GM18519 (cell line): ENCODE measurements at regions not wholly inside any gene's neighbourhood (a gene's known extent, or its start where the extent isn't known, plus 50 kb on each side); places are given as distances from the start of the nearest gene placed in this dataset.
"Not testable (repeated sequence)": the region's sequence is repeated elsewhere in the genome, so short reads cannot be mapped to it uniquely, and the experiment has no call there.

Experiments
- ATAC-seq: cut with Tn5 transposase; IDR thresholded peaks from one replicate; pipeline ENCODE4 v1.9.1; 2021; ENCODE audit warnings: mild to moderate bottlenecking, moderate library complexity; ENCODE audit not compliant: unreplicated experiment, low FRiP score

DNA sequence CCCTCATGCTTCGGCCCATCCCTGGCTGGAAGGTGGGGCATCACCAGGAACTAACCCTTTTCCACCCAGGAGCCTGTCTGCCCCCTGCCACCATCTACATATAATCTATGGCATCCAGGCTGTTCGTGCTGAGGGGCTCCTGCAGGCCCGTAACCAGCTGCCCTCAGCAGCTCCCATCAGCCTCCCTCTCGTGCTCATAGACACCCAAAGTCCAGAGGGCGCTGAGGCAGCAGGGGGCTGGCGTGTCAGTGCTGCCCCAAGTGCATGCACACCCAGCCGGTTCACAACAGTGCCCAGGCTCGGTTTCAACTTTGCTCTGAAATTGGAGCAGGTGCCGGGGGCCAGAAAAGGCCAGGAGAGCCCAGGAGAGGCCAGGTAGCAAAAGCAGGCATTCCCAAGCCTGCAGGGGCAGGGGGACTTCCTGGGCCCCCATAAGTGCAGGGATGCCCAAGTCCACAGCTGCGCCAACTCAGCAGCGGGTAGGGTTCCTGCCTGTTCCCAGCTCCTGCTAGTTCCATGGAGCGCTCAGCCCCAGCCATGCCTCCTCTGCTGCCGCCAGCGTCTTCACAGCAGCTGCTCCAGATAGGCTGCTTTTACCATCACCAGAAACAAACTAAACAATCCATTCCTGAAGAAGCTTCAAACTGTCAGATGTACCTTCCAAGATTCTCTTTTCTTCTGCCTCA lies 558.2 kb upstream of the GNPDA2 start:
- no peak for ATAC-seq

GRCh38 chr4:45283352-45283751 lies 557.0 kb upstream of the GNPDA2 start:
- no peak for ATAC-seq

DNA sequence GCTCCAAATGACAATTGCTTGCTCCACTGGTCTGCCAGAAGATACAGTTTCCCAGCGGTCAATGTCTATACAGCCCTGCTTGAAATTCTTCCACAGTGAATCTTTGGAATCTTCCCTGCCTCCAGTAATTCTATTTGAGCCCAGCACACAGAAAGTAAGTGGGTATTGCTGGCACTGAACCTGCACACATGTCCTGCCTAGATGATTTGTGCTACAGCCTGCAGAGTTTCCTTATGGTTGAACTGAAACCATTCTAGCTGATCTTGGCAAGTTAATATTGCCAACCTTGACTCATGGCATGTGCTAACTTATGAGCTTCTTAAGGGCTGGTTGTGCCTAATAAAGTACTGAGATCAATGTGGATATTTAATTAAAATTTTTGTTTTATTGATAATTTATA lies 553.8 kb upstream of the GNPDA2 start:
- no peak for ATAC-seq

- ATAC-seq, result no peak
These were observed 549.5 kb upstream of the GNPDA2 start for GRCh38 chr4:45275862-45276261.

GRCh38 chr4:45248106-45248505 lies 521.8 kb upstream of the GNPDA2 start:
- not testable (repeated sequence) for ATAC-seq

DNA sequence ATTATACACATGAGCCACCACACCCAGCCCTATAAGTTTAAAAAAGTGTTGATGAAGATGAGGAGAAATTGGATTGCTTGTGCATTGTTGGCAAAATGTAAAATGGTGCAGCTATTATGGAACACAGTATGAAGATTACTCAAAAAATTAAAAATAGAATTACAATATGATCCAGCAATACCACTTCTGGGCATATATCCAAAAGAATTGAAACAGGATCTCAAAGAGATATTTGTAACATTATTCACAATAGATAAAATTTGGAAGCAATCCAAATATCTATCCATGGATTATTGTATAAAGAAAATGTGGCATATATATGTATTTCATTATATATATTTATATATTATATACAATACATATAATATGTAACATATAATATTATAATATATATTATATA lies 515.6 kb upstream of the GNPDA2 start:
- ATAC-seq, result no peak

- ATAC-seq, result no peak
These were observed 502.9 kb upstream of the GNPDA2 start for GRCh38 chr4:45229206-45229605.

- no peak for ATAC-seq
These were observed 489.7 kb upstream of the GNPDA2 start for GRCh38 chr4:45215976-45216542.

- ATAC-seq, result not testable (repeated sequence)
These were observed 482.1 kb upstream of the GNPDA2 start for GRCh38 chr4:45208476-45208875.

DNA sequence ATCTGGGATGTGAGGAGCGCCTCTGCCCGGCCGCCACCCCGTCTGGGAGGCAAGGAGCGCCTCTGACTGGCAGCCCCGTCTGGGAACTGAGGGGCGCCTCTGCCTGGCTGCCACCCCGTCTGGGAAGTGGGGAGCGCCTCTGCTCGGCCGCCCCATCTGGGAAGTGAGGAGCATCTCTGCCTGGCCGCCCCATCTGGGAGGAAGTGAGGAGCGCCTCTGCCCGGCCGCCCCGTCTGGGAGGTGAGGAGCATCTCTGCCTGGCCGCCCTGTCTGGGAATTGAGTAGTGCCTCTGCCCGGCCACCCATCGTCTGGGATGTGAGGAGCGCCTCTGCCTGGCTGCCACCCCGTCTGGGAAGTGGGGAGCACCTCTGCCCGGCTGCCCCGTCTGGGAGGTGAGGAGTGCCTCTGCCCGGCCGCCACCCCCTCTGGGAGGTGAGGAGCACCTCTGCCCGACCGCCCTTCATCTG lies 481.5 kb upstream of the GNPDA2 start:
- not testable (repeated sequence) for ATAC-seq

DNA sequence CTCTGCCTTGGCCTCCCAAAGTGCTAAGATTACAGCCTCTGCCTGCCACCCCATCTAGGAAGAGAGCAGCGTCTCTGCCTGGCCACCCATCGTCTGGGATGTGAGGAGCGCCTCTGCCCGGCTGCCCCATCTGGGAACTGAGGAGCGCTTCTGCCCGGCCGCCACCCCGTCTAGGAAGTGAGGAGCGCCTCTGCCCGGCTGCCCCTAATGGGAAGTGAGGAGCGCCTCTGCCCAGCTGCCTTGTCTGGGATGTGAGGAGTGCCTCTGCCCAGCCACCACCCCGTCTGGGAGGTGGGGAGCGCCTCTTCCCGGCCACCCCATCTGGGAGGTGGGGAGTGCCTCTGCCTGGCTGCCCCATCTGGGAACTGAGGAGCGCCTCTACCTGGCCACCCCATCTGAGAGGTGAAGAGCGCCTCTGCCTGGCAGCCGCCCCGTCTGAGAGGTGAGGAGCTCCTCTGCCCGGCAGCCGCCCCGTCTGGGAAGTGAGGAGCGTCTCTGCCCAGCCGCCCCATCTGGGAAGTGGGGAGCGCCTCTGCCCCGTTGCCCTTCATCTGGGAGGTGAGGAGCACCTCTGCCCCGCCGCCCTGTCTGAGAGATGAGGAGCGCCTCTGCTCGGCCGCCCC lies 481.0 kb upstream of the GNPDA2 start:
- ATAC-seq, result not testable (repeated sequence)

GRCh38 chr4:45199736-45200135 lies 473.4 kb upstream of the GNPDA2 start:
- no peak for ATAC-seq

GRCh38 chr4:45188501-45188900 lies 462.1 kb upstream of the GNPDA2 start:
- no peak for ATAC-seq

- ATAC-seq, result no peak
These were observed 459.9 kb upstream of the GNPDA2 start for GRCh38 chr4:45186249-45186648.

DNA sequence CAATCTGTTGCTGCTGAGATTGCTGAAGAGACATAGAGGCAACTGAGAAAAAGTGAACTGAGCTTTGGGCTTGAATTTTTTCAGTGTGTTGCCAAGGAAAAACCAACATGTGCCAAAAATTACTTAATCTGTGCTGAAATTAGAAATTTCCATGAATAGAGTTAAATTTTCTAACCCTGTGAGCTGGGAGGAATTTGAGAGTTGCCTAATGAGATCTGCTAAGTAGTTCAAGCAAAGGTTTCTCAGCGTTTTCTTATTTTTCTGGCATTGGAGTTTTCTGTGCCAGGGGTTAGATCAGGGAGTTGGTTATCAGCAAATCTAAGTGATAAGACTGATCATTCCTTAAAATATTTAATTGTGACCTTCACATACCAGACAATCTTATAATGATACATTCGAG lies 457.5 kb upstream of the GNPDA2 start:
- no peak for ATAC-seq

- ATAC-seq, result no peak
These were observed 446.3 kb upstream of the GNPDA2 start for GRCh38 chr4:45172636-45173035.

DNA sequence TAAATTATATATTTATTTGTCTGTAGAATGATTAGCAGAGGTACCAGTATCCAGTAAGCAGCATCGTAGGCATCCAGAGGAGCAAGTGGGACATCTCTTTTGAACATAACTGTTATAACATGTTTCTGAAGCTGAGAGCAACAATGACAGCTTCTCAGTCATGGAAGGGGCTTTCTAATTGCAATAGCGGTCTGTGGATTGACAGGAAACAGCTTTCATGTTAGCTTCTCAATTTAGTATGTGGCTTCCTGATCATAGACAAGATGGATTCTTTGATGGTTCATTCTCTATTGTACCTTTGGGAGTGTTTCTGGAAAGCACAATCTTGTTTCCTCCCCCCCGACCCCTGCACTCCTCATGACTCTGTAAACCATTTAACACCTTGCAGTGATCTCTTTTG lies 434.6 kb upstream of the GNPDA2 start:
- ATAC-seq, result no peak

- no peak for ATAC-seq
These were observed 428.9 kb upstream of the GNPDA2 start for GRCh38 chr4:45155081-45155777.

DNA sequence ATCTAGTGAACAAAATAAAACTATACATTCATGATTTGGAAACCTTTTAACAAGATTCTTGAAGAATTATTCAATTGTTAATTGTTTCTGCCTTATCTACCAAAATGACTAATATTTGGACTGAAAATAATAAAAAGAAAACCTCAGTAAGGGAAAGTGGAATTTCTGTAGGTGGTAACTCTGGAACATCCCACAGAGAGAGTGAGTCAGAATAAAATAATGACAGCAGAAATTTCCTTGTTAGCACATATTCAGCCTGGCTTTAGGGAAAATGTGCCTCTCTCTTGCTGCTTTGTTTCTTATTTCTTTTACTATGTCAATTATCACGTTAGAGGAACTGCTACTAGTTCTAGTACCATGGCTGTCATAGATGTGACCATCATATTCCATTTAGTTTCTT lies 421.5 kb upstream of the GNPDA2 start:
- no peak for ATAC-seq

DNA sequence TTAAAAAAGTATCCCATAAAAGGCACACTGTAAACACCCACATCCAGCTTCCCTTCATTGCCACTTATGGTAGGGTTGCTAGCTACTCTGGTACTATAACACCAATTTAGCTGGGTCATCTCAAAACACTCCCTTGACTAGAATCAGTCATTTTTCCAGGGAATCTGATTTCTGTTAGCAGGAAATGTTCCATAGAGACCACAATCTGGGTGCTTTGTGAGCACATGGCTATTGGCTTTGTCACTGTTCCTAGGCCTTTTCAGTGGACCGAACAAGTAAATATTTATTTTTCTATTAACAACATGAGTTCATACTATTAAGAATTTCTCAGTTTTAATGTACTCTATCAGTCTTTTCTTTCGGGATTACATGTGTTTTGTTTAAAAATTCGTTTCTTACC lies 404.7 kb upstream of the GNPDA2 start:
- ATAC-seq, result no peak

DNA sequence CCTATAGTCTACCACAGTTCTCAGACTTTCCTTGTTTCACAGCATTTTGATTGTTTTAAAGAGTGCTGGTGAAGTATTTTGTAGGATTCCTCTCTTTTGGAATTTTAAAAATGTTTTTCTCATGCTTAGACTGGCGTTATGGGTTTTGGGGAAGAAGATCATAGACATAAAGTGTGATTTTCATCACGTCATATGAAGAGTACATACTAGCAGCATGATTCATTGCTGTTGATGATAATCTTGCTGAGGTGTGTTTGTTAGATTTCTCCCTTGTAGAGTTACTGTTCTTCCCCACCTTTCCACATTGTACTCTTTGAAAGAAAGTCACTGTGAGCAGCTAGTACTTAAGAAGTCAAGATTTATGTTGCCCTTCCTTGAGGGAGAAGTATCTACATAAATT lies 396.1 kb upstream of the GNPDA2 start:
- no peak for ATAC-seq
